ENCODE measurements at regions not wholly inside any gene's neighbourhood (a gene's known extent, or its start where the extent isn't known, plus 50 kb on each side); places are given as distances from the start of the nearest gene placed in this dataset.

- TF ChIP-seq RAD51 (IDR thresholded peaks at IDR 0.05) (no peak), TAF1 (IDR thresholded peaks at IDR 0.05; ENCODE audit: borderline replicate concordance, low read depth, low read length) (no peak)
Measured at GRCh38 chr10:35875016-35875676, 233.1 kb upstream of the FZD8 start (continued).

- Histone ChIP-seq H3K9ac (ENCODE audit: control insufficient read depth, insufficient read depth, low read length) (no peak overlapping the region), H3K4me1 (ENCODE audit: control insufficient read depth, insufficient read depth, low read length) (no peaks in the 10 kb centered on the region), H3K4me3 (no peak overlapping the region), H3K27me3 (replicated peaks in 1 of 2; ENCODE audit: control insufficient read depth in 2 of 2, insufficient read depth in 2 of 2, low read length in 1 of 2) (no peaks in the 10 kb centered on the region), H3K36me3 (ENCODE audit: control insufficient read depth in 2 of 2, insufficient read depth in 2 of 2, low read length in 1 of 2) (no peaks in the 10 kb centered on the region), H3K9me3 (replicated peaks; ENCODE audit: control insufficient read depth, insufficient read depth, low read length) (no peaks in the 10 kb centered on the region; the same call in 2 of the 3 replicates), H4K20me1 (ENCODE audit: control insufficient read depth, insufficient read depth) (no peaks in the 10 kb centered on the region), H3K4me2 (ENCODE audit: control insufficient read depth, insufficient read depth) (no peak overlapping the region), H2AFZ (ENCODE audit: control insufficient read depth, low read depth, low read length) (no peak overlapping the region), H3K79me2 (ENCODE audit: control insufficient read depth, insufficient read depth, low read length) (no peaks in the 10 kb centered on the region), H3K27ac (ENCODE audit: control insufficient read depth, insufficient read depth) (no peak overlapping the region)
- TF ChIP-seq MYC (IDR thresholded peaks at IDR 0.05; ENCODE audit: insufficient read depth, insufficient read length, insufficient replicate concordance, low read length, severe bottlenecking) (no peak), HDAC6 (IDR thresholded peaks at IDR 0.05; ENCODE audit: unreplicated experiment) (no peak), ATF7 (IDR thresholded peaks at IDR 0.05; ENCODE audit: low read depth) (no peak), SMC3 (IDR thresholded peaks at IDR 0.05; ENCODE audit: borderline replicate concordance, low read length) (no peak), PAX5 (IDR thresholded peaks at IDR 0.05; ENCODE audit: borderline replicate concordance, low read depth, low read length) (no peak), RAD21 (IDR thresholded peaks at IDR 0.05; ENCODE audit: insufficient read depth, low read depth, low read length) (no peak), STAT3 (IDR thresholded peaks at IDR 0.05; ENCODE audit: low read depth, low read length) (no peak), SIX5 (IDR thresholded peaks at IDR 0.05; ENCODE audit: low read depth, low read length, severe bottlenecking) (no peak), PRDM15 (CRISPR knock-in tag; IDR thresholded peaks at IDR 0.05) (no peak), TCF3 (IDR thresholded peaks at IDR 0.05; ENCODE audit: borderline replicate concordance, insufficient read depth, low read depth, low read length) (no peak), MTA2 (IDR thresholded peaks at IDR 0.05; ENCODE audit: low read depth) (no peak), RBBP5 (conservative IDR thresholded peaks at IDR 0.05) (no peak), NFYB (IDR thresholded peaks at IDR 0.05; ENCODE audit: insufficient read depth, low read depth, low read length) (no peak), JUND (IDR thresholded peaks at IDR 0.05; ENCODE audit: low read depth, low read length) (no peak), CREB1 (IDR thresholded peaks at IDR 0.05; ENCODE audit: low read depth) (no peak), RB1 (IDR thresholded peaks at IDR 0.05; ENCODE audit: borderline replicate concordance) (no peak), GABPA (IDR thresholded peaks at IDR 0.05; ENCODE audit: low read depth) (no peak), NFXL1 (IDR thresholded peaks at IDR 0.05; ENCODE audit: borderline replicate concordance) (no peak)
- ATAC-seq = no peak
- no TSS peak for BruUV-seq (replicated peaks)
- ChIA-PET POLR2A (no interaction called here), SMC1A (ENCODE audit: uncharacterized antibody, unreplicated experiment) (interaction anchor here (0.6 to 1.9 kb wide), 3 partner anchors 25 to 790 kb away, joined by 3 to 6 read pairs (median 3); no protein-coding TSS in a partner anchor), RAD21 (ENCODE audit: unreplicated experiment) (no interaction called here), CTCF (no interaction called here)
- DNase-seq (ENCODE audit: low read depth, low spot score) = no peak
- no peak for FAIRE-seq
- intact Hi-C loops (cut with micrococcal nuclease; ENCODE audit: unreplicated experiment) = no loop called here
- in situ Hi-C loops (cut with MboI) = no loop called here
- WGBS (ENCODE audit: insufficient coverage, insufficient replicate concordance, low lambda C conversion rate, missing lambda C conversion rate) = 13% methylated on average over 6 of the region's 6 CpGs
Measured at GRCh38 chr10:35874311-35875015, 232.4 kb upstream of the FZD8 start.
